IMR-90 (cell line): ENCODE measurements at regions not wholly inside any gene's neighbourhood (a gene's known extent, or its start where the extent isn't known, plus 50 kb on each side); places are given as distances from the start of the nearest gene placed in this dataset.

Source experiments
- ATAC-seq: fragments of 200-7000 bp; cut with Tn5 transposase; 2 replicates; pipeline ENCODE4 v1.9.1; 2020; ENCODE audit warnings: low read depth, mild to moderate bottlenecking, moderate library complexity
- BruUV-seq: library from RNA; stranded (reverse); fragments of 400-500 nt; replicated peaks from 2 replicates; lab custom pipeline; 2021; lab: Mats Ljungman, UMichigan
- CTCF ChIA-PET: fragments of 300-600 bp; formaldehyde crosslinking; extraction: SDS; loops from one replicate; lab custom pipeline; 2021; ENCODE audit warnings: antibody characterized with exemption; lab: Yijun Ruan, JAX
- POLR2A ChIA-PET: fragments of 300-600 bp; sonication (Branson Sonifier 250); formaldehyde crosslinking; loops from one replicate; lab custom pipeline; 2022; ENCODE audit warnings: antibody characterized with exemption; ENCODE audit not compliant: unreplicated experiment; lab: Charles Lee
- DNase-seq: peaks from one replicate; pipeline ENCODE4 v3.0.0; 2013
- H2AFZ ChIP-seq: replicated peaks from 2 replicates; pipeline ENCODE3; 2013; ENCODE audit warnings: low read length, mild to moderate bottlenecking; ENCODE audit not compliant: poor library complexity
- H2AK5ac ChIP-seq: 2 replicates; pipeline ENCODE4 v1.6.1; 2013; ENCODE audit warnings: low read depth, low read length, inconsistent platforms
- H2AK9ac ChIP-seq: replicated peaks from 2 replicates; pipeline ENCODE3; 2013; ENCODE audit warnings: mild to moderate bottlenecking, low read depth, low read length, moderate library complexity; ENCODE audit not compliant: poor library complexity
- H2BK120ac ChIP-seq: 2 replicates; pipeline ENCODE4 v1.6.1; 2013; ENCODE audit warnings: low read depth, low read length, inconsistent platforms
- H2BK15ac ChIP-seq: 3 replicates; pipeline ENCODE4 v1.6.1; 2013; ENCODE audit warnings: low read depth, low read length, inconsistent platforms
- H2BK20ac ChIP-seq: 2 replicates; pipeline ENCODE4 v1.6.1; 2013; ENCODE audit warnings: low read depth, mild to moderate bottlenecking, inconsistent platforms, low read length, moderate library complexity
- H2BK5ac ChIP-seq: 2 replicates; pipeline ENCODE4 v1.6.1; 2013; ENCODE audit warnings: mild to moderate bottlenecking, low read depth, low read length, inconsistent platforms; ENCODE audit not compliant: poor library complexity, severe bottlenecking
- H3K14ac ChIP-seq: replicated peaks from 2 replicates; pipeline ENCODE4 v1.6.1; 2013; ENCODE audit warnings: low read depth, low read length, inconsistent platforms
- H3K18ac ChIP-seq: 2 replicates; pipeline ENCODE4 v1.6.1; 2013; ENCODE audit warnings: low read depth, low read length, control low read depth
- H3K23ac ChIP-seq: 2 replicates; pipeline ENCODE4 v1.6.1; 2013; ENCODE audit warnings: low read depth, low read length, inconsistent platforms
- H3K27ac ChIP-seq: 2 replicates; pipeline ENCODE4 v1.5.1; 2013; ENCODE audit warnings: mild to moderate bottlenecking, control low read depth, low read length; ENCODE audit not compliant: insufficient read depth
- H3K27me3 ChIP-seq: 2 replicates; pipeline ENCODE4 v1.6.1; 2013; ENCODE audit warnings: low read length; ENCODE audit not compliant: control insufficient read depth, insufficient read depth
- H3K36me3 ChIP-seq: 2 replicates; pipeline ENCODE4 v1.6.1; 2013; ENCODE audit warnings: low read length, mixed read lengths; ENCODE audit not compliant: control insufficient read depth, insufficient read depth
- H3K4ac ChIP-seq: 2 replicates; pipeline ENCODE4 v1.6.1; 2013; ENCODE audit warnings: low read depth, low read length, inconsistent platforms
- H3K4me1 ChIP-seq: 2 replicates; pipeline ENCODE4 v1.6.1; 2013; ENCODE audit warnings: low read length, mixed read lengths; ENCODE audit not compliant: control insufficient read depth, insufficient read depth
- H3K4me2 ChIP-seq: 2 replicates; pipeline ENCODE4 v1.6.1; 2013; ENCODE audit warnings: low read depth, mild to moderate bottlenecking, control low read depth, low read length, moderate library complexity
- H3K4me3 ChIP-seq: 2 replicates; pipeline ENCODE4 v1.5.1; 2013; ENCODE audit warnings: low read depth, mild to moderate bottlenecking, control low read depth, low read length, moderate library complexity; ENCODE audit not compliant: insufficient read depth
- H3K56ac ChIP-seq: 2 replicates; pipeline ENCODE4 v1.6.1; 2013; ENCODE audit warnings: low read length, inconsistent platforms; ENCODE audit not compliant: insufficient read depth; ENCODE audit errors: extremely low read depth
- H3K79me1 ChIP-seq, 2 experiments: 2 replicates each; pipeline ENCODE4 v1.6.1; 2013; ENCODE audit warnings: low read length in 2 of 2, inconsistent platforms in 1 of 2, low read depth in 1 of 2
- H3K9ac ChIP-seq: 2 replicates; pipeline ENCODE4 v1.6.1; 2013; ENCODE audit warnings: low read depth, low read length, control low read depth
- H3K9me1 ChIP-seq: 2 replicates; pipeline ENCODE4 v1.6.1; 2013; ENCODE audit warnings: low read length, inconsistent platforms; ENCODE audit not compliant: insufficient read depth
- H3K9me3 ChIP-seq: 2 replicates; pipeline ENCODE4 v1.6.1; 2013; ENCODE audit warnings: low read length; ENCODE audit not compliant: control insufficient read depth, insufficient read depth
- H4K20me1 ChIP-seq: 2 replicates; pipeline ENCODE4 v1.6.1; 2013; ENCODE audit warnings: low read length, inconsistent platforms; ENCODE audit not compliant: insufficient read depth
- H4K5ac ChIP-seq: 2 replicates; pipeline ENCODE4 v1.6.1; 2013; ENCODE audit warnings: mild to moderate bottlenecking, low read depth, low read length, control low read depth
- H4K8ac ChIP-seq, 2 experiments: 2 replicates each; pipeline ENCODE4 v1.6.1; 2013; ENCODE audit warnings: low read depth in 2 of 2, low read length in 2 of 2, control low read depth in 1 of 2, inconsistent platforms in 1 of 2
- H4K91ac ChIP-seq: 2 replicates; pipeline ENCODE4 v1.6.1; 2013; ENCODE audit warnings: low read depth, low read length, inconsistent platforms; ENCODE audit not compliant: insufficient read depth
- BHLHE40 ChIP-seq: fragments of 150-350 bp; IDR thresholded peaks from 2 replicates; pipeline ENCODE4 v1.6.1; 2016; ENCODE audit warnings: mild to moderate bottlenecking, low read depth, low read length
- CEBPB ChIP-seq: IDR thresholded peaks from 2 replicates; pipeline ENCODE4 v1.6.1; 2012; ENCODE audit warnings: low read depth, low read length, improper control_type of control experiment
- CHD1 ChIP-seq: IDR thresholded peaks from 2 replicates; pipeline ENCODE4 v1.6.1; 2012; ENCODE audit warnings: low read depth, low read length, improper control_type of control experiment
- FOS ChIP-seq: fragments of 150-350 bp; IDR thresholded peaks from 2 replicates; pipeline ENCODE4 v1.6.1; 2016; ENCODE audit warnings: low read depth, low read length
- MAFK ChIP-seq: IDR thresholded peaks from 2 replicates; pipeline ENCODE4 v1.6.1; 2012; ENCODE audit warnings: low read depth, low read length, improper control_type of control experiment
- MAZ ChIP-seq: IDR thresholded peaks from 2 replicates; pipeline ENCODE4 v1.6.1; 2012; ENCODE audit warnings: low read depth, mild to moderate bottlenecking, low read length, improper control_type of control experiment, moderate library complexity, borderline replicate concordance
- MXI1 ChIP-seq: IDR thresholded peaks from 2 replicates; pipeline ENCODE4 v1.6.1; 2012; ENCODE audit warnings: low read depth, mild to moderate bottlenecking, low read length, moderate library complexity, borderline replicate concordance
- NFE2L2 ChIP-seq: fragments of 150-350 bp; IDR thresholded peaks from 2 replicates; pipeline ENCODE4 v1.6.1; 2016; ENCODE audit warnings: low read depth, mild to moderate bottlenecking, low read length
- POLR2A ChIP-seq: IDR thresholded peaks from 2 replicates; pipeline ENCODE4 v1.6.1; 2012; ENCODE audit warnings: mild to moderate bottlenecking, low read depth, low read length
- RAD21 ChIP-seq: IDR thresholded peaks from 2 replicates; pipeline ENCODE4 v1.6.1; 2012; ENCODE audit warnings: low read length, improper control_type of control experiment
- RCOR1 ChIP-seq: IDR thresholded peaks from 2 replicates; pipeline ENCODE4 v1.6.1; 2012; ENCODE audit warnings: mild to moderate bottlenecking, low read length, improper control_type of control experiment; ENCODE audit not compliant: insufficient replicate concordance
- RFX5 ChIP-seq: IDR thresholded peaks from 2 replicates; pipeline ENCODE4 v1.8.0; 2012; ENCODE audit warnings: low read depth, mild to moderate bottlenecking, low read length, moderate library complexity
- SMC3 ChIP-seq: fragments of 150-350 bp; IDR thresholded peaks from 2 replicates; pipeline ENCODE4 v1.6.1; 2016; ENCODE audit warnings: low read depth, mild to moderate bottlenecking, antibody characterized with exemption, low read length, moderate library complexity
- WGBS, 2 experiments: methylation state at CpG; one replicate each; pipeline versions ENCODE4 v1.1.5 to v1.1.7; 2013; ENCODE audit warnings: missing lambda C conversion rate in 2 of 2; ENCODE audit not compliant: insufficient read length in 1 of 2; ENCODE audit errors: extremely low coverage in 2 of 2; 5-methylcytosine and 5-hydroxymethylcytosine counted together
- dilution Hi-C: fragments of 300-500 bp; cut with HindIII; formaldehyde crosslinking; loops from one replicate; pipeline ENCODE4 v1.14.3; 2018; ENCODE audit warnings: low sequenced_read_pairs; ENCODE audit not compliant: unreplicated experiment
- in situ Hi-C: fragments of 300-500 bp; cut with MboI; formaldehyde crosslinking; loops from 3 replicates; pipeline ENCODE4 v1.14.3; 2019; ENCODE audit warnings: low sequenced_read_pairs, inconsistent platforms, mixed read lengths
- intact Hi-C: fragments of 100-400 bp; cut with micrococcal nuclease; formaldehyde crosslinking; loops from 2 replicates; pipeline ENCODE4 v1.10.0; 2022
- TF ChIP-seq, protein P1 (sequence below): conservative IDR thresholded peaks from 2 replicates; pipeline ENCODE4 v1.5.1; 2012; ENCODE audit warnings: mild to moderate bottlenecking, low read depth, low read length, improper control_type of control experiment
- TF ChIP-seq, protein P2 (sequence below): fragments of 150-350 bp; IDR thresholded peaks from 2 replicates; pipeline ENCODE4 v1.6.1; 2017; ENCODE audit warnings: mild to moderate bottlenecking, antibody characterized with exemption, low read length, low read depth
- TF ChIP-seq, protein P3 (sequence below): fragments of 150-350 bp; IDR thresholded peaks from 2 replicates; pipeline ENCODE4 v1.6.1; 2016; ENCODE audit warnings: low read depth, mild to moderate bottlenecking, low read length, moderate library complexity, borderline replicate concordance

DNA sequence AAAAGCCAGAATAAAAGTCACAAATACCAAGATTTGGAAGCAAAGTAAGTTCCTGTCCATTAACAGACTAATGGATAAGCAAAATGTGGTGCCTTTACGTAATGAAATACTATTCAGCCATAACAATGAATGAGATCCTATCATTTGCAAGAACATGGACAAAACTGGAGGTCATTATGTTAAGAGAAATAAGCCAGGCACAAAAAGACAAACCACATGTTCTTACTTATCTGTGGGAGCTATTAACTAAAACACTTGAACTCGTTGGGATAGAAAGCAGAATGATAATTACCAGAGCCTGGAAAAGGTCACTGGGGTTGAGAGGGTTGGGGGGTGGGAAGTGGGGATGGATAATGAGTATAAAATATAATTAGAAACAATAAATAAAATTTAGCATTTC is 1015.9 kb downstream of the OTOL1 start:
- Histone ChIP-seq H2BK15ac (no peak overlapping the region), H3K27ac (no peak overlapping the region), H4K20me1 (no peaks in the 10 kb centered on the region), H3K36me3 (no peaks in the 10 kb centered on the region), H3K9me3 (no peaks in the 10 kb centered on the region), H3K4ac (no peak overlapping the region), H3K9me1 (no peaks in the 10 kb centered on the region), H3K9ac (no peak overlapping the region), H3K56ac (no peak overlapping the region), H2AK9ac (no peak overlapping the region), H3K4me1 (no peaks in the 10 kb centered on the region), H3K79me1 (no peaks in the 10 kb centered on the region), H3K14ac (no peak overlapping the region), H2BK120ac (no peak overlapping the region), H2BK5ac (no peak overlapping the region), H3K4me2 (no peak overlapping the region), H2BK20ac (no peak overlapping the region), H2AK5ac (no peak overlapping the region), H3K23ac (no peak overlapping the region), H3K18ac (no peak overlapping the region), H4K8ac (no peak overlapping the region), H4K5ac (no peak overlapping the region), H4K91ac (no peak overlapping the region), H3K4me3 (no peak overlapping the region), H3K27me3 (no peaks in the 10 kb centered on the region), H2AFZ (no peak overlapping the region)
- no TSS peak for BruUV-seq
- intact Hi-C loops (loop anchor here (10.0 kb wide), 1 partner anchor 148 kb away; no protein-coding TSS in a partner anchor), dilution Hi-C loops (no loop called here), in situ Hi-C loops (no loop called here)
- TF ChIP-seq MAZ (no peak), NFE2L2 (no peak), RFX5 (no peak), BHLHE40 (no peak), FOS (no peak), POLR2A (no peak), RAD21 (no peak), MAFK (no peak), MXI1 (no peak), CHD1 (no peak), CEBPB (no peak), RCOR1 (no peak), SMC3 (no peak)
- TF ChIP-seq, protein P1, sequence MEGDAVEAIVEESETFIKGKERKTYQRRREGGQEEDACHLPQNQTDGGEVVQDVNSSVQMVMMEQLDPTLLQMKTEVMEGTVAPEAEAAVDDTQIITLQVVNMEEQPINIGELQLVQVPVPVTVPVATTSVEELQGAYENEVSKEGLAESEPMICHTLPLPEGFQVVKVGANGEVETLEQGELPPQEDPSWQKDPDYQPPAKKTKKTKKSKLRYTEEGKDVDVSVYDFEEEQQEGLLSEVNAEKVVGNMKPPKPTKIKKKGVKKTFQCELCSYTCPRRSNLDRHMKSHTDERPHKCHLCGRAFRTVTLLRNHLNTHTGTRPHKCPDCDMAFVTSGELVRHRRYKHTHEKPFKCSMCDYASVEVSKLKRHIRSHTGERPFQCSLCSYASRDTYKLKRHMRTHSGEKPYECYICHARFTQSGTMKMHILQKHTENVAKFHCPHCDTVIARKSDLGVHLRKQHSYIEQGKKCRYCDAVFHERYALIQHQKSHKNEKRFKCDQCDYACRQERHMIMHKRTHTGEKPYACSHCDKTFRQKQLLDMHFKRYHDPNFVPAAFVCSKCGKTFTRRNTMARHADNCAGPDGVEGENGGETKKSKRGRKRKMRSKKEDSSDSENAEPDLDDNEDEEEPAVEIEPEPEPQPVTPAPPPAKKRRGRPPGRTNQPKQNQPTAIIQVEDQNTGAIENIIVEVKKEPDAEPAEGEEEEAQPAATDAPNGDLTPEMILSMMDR = no peak
- TF ChIP-seq, protein P2, sequence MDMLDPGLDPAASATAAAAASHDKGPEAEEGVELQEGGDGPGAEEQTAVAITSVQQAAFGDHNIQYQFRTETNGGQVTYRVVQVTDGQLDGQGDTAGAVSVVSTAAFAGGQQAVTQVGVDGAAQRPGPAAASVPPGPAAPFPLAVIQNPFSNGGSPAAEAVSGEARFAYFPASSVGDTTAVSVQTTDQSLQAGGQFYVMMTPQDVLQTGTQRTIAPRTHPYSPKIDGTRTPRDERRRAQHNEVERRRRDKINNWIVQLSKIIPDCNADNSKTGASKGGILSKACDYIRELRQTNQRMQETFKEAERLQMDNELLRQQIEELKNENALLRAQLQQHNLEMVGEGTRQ = no peak
- TF ChIP-seq, protein P3, sequence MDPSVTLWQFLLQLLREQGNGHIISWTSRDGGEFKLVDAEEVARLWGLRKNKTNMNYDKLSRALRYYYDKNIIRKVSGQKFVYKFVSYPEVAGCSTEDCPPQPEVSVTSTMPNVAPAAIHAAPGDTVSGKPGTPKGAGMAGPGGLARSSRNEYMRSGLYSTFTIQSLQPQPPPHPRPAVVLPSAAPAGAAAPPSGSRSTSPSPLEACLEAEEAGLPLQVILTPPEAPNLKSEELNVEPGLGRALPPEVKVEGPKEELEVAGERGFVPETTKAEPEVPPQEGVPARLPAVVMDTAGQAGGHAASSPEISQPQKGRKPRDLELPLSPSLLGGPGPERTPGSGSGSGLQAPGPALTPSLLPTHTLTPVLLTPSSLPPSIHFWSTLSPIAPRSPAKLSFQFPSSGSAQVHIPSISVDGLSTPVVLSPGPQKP = no peak
- WGBS, 2 experiments = no CpG with 5 or more reads among the region's 2 CpGs
- ATAC-seq (no peak), DNase-seq (no peak)
- CTCF ChIA-PET = no interaction called here
- POLR2A ChIA-PET = no interaction called here
